ENCODE measurements at regions not wholly inside any gene's neighbourhood (a gene's known extent, or its start where the extent isn't known, plus 50 kb on each side); places are given as distances from the start of the nearest gene placed in this dataset.
"Not testable (repeated sequence)": the region's sequence is repeated elsewhere in the genome, so short reads cannot be mapped to it uniquely, and the experiment has no call there.

DNA sequence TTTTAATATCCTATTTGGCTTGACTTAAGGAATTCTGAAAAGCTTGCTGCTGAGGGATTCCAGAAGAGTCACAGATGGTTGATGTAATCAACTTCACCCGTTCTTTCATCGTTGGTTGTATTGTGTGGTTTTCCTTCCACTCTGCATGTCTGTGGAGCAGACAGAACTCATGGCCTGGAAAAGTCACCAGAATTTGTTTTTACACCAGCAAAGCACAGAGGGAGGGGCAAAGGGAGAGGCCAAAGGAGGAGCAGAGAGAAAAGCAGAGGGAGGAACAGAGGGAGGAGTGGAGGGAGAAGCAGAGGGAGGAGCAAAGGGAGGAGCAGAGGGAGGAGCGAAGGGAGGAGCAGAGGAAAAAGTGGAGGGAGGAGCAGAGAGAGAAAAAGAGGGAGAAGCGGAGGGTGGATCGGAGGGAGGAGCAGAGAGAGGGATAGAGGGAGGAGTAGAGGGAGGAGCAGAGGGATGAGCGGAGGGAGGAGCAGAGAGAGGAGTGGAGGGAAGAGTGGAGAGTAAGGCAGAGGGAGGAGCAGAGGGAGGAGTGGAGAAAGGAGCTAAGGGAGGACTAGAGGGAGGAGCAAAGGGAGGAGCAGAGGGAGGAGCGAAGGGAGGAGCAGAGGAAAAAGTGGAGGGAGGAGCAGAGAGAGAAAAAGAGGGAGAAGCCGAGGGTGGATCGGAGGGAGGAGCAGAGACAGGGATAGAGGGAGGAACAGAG lies 73.8 kb upstream of the TCERG1L start:
- TF ChIP-seq POLR2AphosphoS5, POLR2A (IDR thresholded peaks at IDR 0.05): not testable (repeated sequence)

Measured in gastroesophageal sphincter (tissue), 2 donors.